Activated naive CD4-positive, alpha-beta T cell treated with anti-CD3 and anti-CD28 coated beads, Interleukin-2, amount 10 ng/mL, durations not matched to agents 7 days and 5 days (primary cell): ENCODE measurements at regions not wholly inside any gene's neighbourhood (a gene's known extent, or its start where the extent isn't known, plus 50 kb on each side); places are given as distances from the start of the nearest gene placed in this dataset.
"Not testable (repeated sequence)": the region's sequence is repeated elsewhere in the genome, so short reads cannot be mapped to it uniquely, and the experiment has no call there.

ENCODE experiments used
- CTCF ChIA-PET: fragments of 350-600 bp; sonication (Branson Sonifier 250); formaldehyde crosslinking; loops from one replicate; lab custom pipeline; 2021; ENCODE audit warnings: antibody characterized with exemption; lab: Charles Lee
- DNase-seq: peaks from one replicate; pipeline ENCODE4 v3.0.0-alpha.2; 2020
- H3K27ac Mint-ChIP-seq: one replicate; pipeline ENCODE4 v1.8.0; 2021; ENCODE audit warnings: mild to moderate bottlenecking, moderate library complexity, mixed read lengths
- H3K27me3 Mint-ChIP-seq: one replicate; pipeline ENCODE4 v1.8.0; 2021; ENCODE audit warnings: mild to moderate bottlenecking, mixed read lengths
- H3K36me3 Mint-ChIP-seq: one replicate; pipeline ENCODE4 v1.8.0; 2021; ENCODE audit warnings: mixed read lengths
- H3K4me1 Mint-ChIP-seq: one replicate; pipeline ENCODE4 v1.8.0; 2021; ENCODE audit warnings: mixed read lengths
- H3K4me3 Mint-ChIP-seq: one replicate; pipeline ENCODE4 v1.8.0; 2021; ENCODE audit warnings: mild to moderate bottlenecking, moderate library complexity, mixed read lengths
- H3K9me3 Mint-ChIP-seq: one replicate; pipeline ENCODE4 v1.8.0; 2021; ENCODE audit warnings: mixed read lengths

- no peaks in the 10 kb centered on the region for H3K9me3 Mint-ChIP-seq
- H3K36me3 Mint-ChIP-seq, result no peaks in the 10 kb centered on the region
- H3K4me3 Mint-ChIP-seq, result no peak overlapping the region
- no peak overlapping the region for H3K27ac Mint-ChIP-seq
- peaks cover 4% of the 10 kb centered on the region for H3K27me3 Mint-ChIP-seq
- DNase-seq, result no peak
- CTCF ChIA-PET, result no interaction called here
- no peaks in the 10 kb centered on the region for H3K4me1 Mint-ChIP-seq
Observed at GRCh38 chr3:156037356-156037755, 83.0 kb upstream of the KCNAB1 start.

DNA sequence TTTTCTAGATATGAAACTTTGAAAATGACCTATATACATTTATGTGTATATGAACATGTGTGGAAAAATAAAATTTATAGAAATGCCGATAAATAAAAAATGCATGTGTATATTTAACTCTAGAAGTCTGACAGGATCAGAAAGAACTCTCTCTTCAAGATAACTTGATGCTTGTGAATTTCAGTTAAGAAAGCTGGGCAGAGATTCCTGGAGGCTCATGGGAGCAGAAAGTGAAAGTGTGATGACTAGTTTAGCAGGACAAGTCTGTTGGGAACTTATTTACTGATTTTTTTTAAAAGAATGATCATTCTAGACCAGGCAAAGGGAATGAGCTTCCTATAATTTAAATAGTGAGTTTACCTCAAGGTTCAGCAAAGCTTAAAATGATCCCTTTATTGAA is 81.5 kb upstream of the KCNAB1 start:
- Mint-ChIP-seq H3K9me3 (no peaks in the 10 kb centered on the region), H3K27me3 (peaks cover 7% of the 10 kb centered on the region), H3K4me1 (no peaks in the 10 kb centered on the region), H3K36me3 (no peaks in the 10 kb centered on the region), H3K27ac (no peak overlapping the region), H3K4me3 (no peak overlapping the region)
- DNase-seq, result no peak
- CTCF ChIA-PET, result no interaction called here

GRCh38 chr3:156040041-156040440 is 80.3 kb upstream of the KCNAB1 start:
- no peak overlapping the region for H3K27ac Mint-ChIP-seq
- no peak overlapping the region for H3K4me3 Mint-ChIP-seq

DNA sequence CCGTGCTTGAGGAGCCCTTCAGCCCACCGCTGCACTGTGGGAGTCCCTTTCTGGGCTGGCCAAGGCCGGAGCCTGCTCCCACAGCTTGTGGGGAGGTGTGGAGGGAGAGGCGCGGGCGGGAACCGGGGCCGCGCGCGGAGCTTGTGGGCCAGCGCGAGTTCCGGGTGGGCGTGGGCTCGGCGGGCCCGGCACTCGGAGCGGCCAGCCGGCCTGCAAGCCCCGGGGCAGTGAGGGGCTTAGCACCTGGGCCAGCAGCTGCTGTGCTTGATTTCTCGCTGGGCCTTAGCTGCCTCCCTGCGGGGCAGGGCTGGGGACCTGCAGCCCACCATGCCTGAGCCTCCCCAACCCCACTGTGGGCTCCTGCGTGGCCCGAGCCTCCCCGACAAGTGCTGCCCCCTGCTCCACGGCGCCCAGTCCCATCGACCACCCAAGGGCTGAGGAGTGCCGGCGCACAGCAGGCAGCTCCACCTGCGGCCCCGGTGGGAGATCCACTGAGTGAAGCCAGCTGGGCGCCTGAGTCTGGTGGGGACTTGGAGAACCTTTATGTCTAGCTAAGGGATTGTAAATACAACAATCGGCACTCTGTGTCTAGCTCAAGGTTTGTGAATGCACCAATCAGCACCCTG is 79.0 kb upstream of the KCNAB1 start:
- not testable (repeated sequence) for H3K36me3 Mint-ChIP-seq, DNase-seq

More at GRCh38 chr3:156040041-156040440, 80.3 kb upstream of the KCNAB1 start:
- Mint-ChIP-seq H3K36me3 (no peaks in the 10 kb centered on the region), H3K4me1 (no peaks in the 10 kb centered on the region), H3K9me3 (no peaks in the 10 kb centered on the region), H3K27me3 (peaks cover 18% of the 10 kb centered on the region)
- DNase-seq, result no peak
- CTCF ChIA-PET, result no interaction called here

GRCh38 chr3:156041856-156042255 is 78.5 kb upstream of the KCNAB1 start:
- not testable (repeated sequence) for H3K36me3 Mint-ChIP-seq, H3K4me1 Mint-ChIP-seq, H3K27ac Mint-ChIP-seq, H3K4me3 Mint-ChIP-seq, H3K9me3 Mint-ChIP-seq, DNase-seq
- H3K27me3 Mint-ChIP-seq, result peaks cover 16% of the 10 kb centered on the region
- CTCF ChIA-PET, result interaction anchor here (1.3 kb wide), 1 partner anchor 489 kb away, joined by 3 read pairs; no protein-coding TSS in a partner anchor

More for the DNA sequence above, 79.0 kb upstream of the KCNAB1 start:
- H3K9me3 Mint-ChIP-seq, H3K4me3 Mint-ChIP-seq, H3K27ac Mint-ChIP-seq, CTCF ChIA-PET, H3K4me1 Mint-ChIP-seq: not testable (repeated sequence)
- H3K27me3 Mint-ChIP-seq, result peaks cover 19% of the 10 kb centered on the region

DNA sequence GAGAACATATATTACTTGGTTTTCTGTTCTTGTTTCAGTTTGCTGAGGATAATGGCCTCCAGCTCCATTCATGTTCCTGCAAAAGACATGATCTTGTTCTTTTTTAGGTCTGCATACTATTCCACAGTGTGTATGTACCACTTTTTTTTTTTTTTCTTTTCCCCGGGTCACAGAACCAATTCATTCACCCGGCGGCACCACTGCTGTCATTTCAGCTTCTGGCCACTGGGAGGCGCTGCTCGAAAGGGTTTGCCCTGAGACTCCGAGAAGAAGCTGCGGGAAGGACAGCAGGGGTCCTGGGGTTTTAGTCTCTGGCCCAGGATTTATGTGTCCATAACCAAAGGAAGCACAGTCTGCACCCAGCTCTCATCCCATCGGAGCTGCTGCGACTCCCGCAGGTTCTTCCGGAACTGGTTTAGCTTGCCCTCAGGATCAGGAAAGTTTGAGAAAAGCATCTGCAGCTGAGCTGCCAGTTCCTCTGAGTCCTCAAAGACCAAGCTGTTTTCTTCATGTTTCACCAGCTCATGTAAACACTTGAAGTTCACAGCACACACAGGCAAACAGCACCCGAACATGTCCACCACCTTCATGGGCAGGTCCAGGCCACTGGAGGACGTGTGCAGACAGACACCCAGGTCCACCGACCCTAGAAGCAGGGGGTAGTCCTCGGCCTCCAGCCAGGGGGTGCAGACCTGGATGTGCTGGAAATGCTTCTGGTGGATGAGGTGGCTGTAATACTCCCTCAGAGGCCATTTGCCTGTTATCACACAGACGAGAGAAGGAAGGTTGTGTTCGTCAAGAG is 76.3 kb upstream of the KCNAB1 start:
- H3K4me1 Mint-ChIP-seq, H3K9me3 Mint-ChIP-seq, H3K4me3 Mint-ChIP-seq, H3K36me3 Mint-ChIP-seq: not testable (repeated sequence)
- Mint-ChIP-seq H3K27ac (peak overlapping the region; percentile 63), H3K27me3 (peaks cover 16% of the 10 kb centered on the region)
- CTCF ChIA-PET, result interaction anchor here (0.7 to 3.3 kb wide), 11 partner anchors 8 to 1094 kb away, joined by 3 to 14 read pairs (median 5); no protein-coding TSS in a partner anchor
- DNase-seq, result peak; percentile 67

DNA sequence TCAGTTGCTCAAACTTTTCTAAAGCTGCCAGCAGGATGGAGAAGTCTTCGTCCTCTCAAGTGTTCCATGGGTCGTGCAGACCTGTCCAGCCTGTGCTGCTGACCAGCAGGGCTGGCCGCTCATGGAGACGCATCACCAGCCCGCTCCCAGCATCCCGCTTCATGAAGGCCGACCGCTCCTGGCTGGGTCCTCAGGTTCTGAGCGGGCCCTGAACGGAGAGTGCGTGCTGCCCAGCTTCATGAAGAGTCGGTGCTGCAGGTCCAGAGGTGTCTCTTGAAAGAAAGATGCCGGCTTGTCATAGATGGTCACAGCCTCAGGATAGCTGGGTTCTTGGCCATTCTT is 75.8 kb upstream of the KCNAB1 start:
- no peak for DNase-seq
- no peak overlapping the region for H3K27ac Mint-ChIP-seq
- CTCF ChIA-PET, result interaction anchor here (0.8 to 3.3 kb wide), 8 partner anchors 8 to 1093 kb away, joined by 3 to 14 read pairs (median 5); no protein-coding TSS in a partner anchor
- H3K27me3 Mint-ChIP-seq, result peaks cover 16% of the 10 kb centered on the region
- H3K36me3 Mint-ChIP-seq, result no peaks in the 10 kb centered on the region
- no peak overlapping the region for H3K4me3 Mint-ChIP-seq
- no peaks in the 10 kb centered on the region for H3K9me3 Mint-ChIP-seq
- H3K4me1 Mint-ChIP-seq, result no peaks in the 10 kb centered on the region

DNA sequence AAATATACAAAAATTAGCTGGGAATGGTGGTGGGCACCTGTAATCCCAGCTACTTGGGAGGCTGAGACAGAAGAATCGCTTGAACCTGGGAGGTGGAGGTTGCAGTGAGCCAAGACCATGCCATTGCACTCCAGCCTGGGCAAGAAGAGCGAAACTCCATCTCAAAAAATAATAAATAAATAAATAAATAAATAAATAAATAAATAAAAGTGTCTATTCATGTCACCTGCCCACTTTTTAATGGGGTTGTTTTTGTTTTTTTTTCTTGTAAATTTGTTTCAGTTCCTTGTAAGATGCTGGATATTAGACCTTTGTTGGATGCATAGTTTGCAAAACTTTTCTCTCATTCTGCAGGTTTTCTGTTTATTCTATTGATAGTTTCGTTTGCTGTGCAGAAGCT is 71.9 kb upstream of the KCNAB1 start:
- CTCF ChIA-PET, DNase-seq, H3K9me3 Mint-ChIP-seq, H3K27ac Mint-ChIP-seq, H3K4me1 Mint-ChIP-seq, H3K36me3 Mint-ChIP-seq, H3K4me3 Mint-ChIP-seq: not testable (repeated sequence)
- H3K27me3 Mint-ChIP-seq, result peaks cover 16% of the 10 kb centered on the region

GRCh38 chr3:156050918-156051317 is 69.5 kb upstream of the KCNAB1 start:
- CTCF ChIA-PET, result no interaction called here
- no peak overlapping the region for H3K27ac Mint-ChIP-seq
- no peaks in the 10 kb centered on the region for H3K4me1 Mint-ChIP-seq
- no peak for DNase-seq
- no peaks in the 10 kb centered on the region for H3K27me3 Mint-ChIP-seq
- H3K9me3 Mint-ChIP-seq, result peaks cover 3% of the 10 kb centered on the region
- no peaks in the 10 kb centered on the region for H3K36me3 Mint-ChIP-seq
- no peak overlapping the region for H3K4me3 Mint-ChIP-seq

DNA sequence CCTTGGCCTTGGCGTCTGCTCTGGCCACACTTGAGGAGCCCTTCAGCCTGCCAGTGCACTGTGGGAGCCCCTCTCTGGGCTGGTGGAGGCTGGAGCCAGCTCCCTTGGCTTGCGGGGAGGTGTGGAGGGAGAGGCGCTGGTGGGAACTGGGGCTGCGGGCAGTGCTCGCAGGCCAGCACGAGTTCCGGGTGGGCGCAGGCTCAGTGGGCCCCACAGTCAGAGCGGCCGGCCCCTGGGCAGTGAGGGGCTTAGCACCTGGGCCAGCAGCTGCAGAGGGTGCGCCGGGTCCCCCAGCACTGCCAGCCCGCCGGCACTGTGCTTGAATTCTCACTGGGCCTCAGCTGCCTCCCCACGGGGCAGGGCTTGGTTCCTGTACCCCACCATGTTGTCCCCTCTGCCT is 68.7 kb upstream of the KCNAB1 start:
- Mint-ChIP-seq H3K9me3 (peaks cover 3% of the 10 kb centered on the region), H3K4me3 (no peak overlapping the region), H3K27me3 (no peaks in the 10 kb centered on the region), H3K36me3 (no peaks in the 10 kb centered on the region), H3K27ac (no peak overlapping the region), H3K4me1 (no peaks in the 10 kb centered on the region)
- CTCF ChIA-PET, result no interaction called here
- no peak for DNase-seq

DNA sequence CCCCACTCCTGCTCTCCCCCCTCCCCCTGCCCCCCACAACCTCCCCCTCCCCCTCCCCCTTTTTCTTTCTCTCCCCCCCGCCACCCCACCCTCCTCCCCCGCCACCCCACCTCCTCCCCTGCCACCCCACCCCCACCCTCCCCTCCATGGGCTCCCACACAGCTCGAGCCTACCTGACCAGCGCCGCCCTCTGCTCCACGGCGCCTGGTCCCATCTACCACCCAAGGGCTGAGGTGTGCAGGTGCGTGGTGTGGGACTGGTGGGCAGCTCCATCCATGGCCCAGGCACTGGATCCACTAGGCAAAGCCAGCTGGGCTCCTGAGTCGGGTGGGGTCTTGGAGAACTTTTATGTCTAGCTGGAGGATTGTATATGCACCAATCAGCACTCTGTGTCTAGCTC is 68.3 kb upstream of the KCNAB1 start:
- DNase-seq, result no peak

GRCh38 chr3:156059950-156060501 is 60.4 kb upstream of the KCNAB1 start:
- H3K27ac Mint-ChIP-seq, result no peak overlapping the region
- H3K4me3 Mint-ChIP-seq, result no peak overlapping the region
- H3K9me3 Mint-ChIP-seq, result no peaks in the 10 kb centered on the region
- H3K27me3 Mint-ChIP-seq, result peaks cover 14% of the 10 kb centered on the region
- H3K4me1 Mint-ChIP-seq, result no peaks in the 10 kb centered on the region
- CTCF ChIA-PET, result interaction anchor here (1.9 kb wide), 1 partner anchor 16 kb away, joined by 5 read pairs; no protein-coding TSS in a partner anchor
- no peak for DNase-seq
- H3K36me3 Mint-ChIP-seq, result no peaks in the 10 kb centered on the region

More for the DNA sequence above, 68.3 kb upstream of the KCNAB1 start:
- H3K9me3 Mint-ChIP-seq, result peaks cover 3% of the 10 kb centered on the region
- H3K36me3 Mint-ChIP-seq, result no peaks in the 10 kb centered on the region
- H3K27me3 Mint-ChIP-seq, result peaks cover 1% of the 10 kb centered on the region
- CTCF ChIA-PET, result no interaction called here
- H3K4me1 Mint-ChIP-seq, result no peaks in the 10 kb centered on the region
- H3K27ac Mint-ChIP-seq, result no peak overlapping the region
- no peak overlapping the region for H3K4me3 Mint-ChIP-seq

DNA sequence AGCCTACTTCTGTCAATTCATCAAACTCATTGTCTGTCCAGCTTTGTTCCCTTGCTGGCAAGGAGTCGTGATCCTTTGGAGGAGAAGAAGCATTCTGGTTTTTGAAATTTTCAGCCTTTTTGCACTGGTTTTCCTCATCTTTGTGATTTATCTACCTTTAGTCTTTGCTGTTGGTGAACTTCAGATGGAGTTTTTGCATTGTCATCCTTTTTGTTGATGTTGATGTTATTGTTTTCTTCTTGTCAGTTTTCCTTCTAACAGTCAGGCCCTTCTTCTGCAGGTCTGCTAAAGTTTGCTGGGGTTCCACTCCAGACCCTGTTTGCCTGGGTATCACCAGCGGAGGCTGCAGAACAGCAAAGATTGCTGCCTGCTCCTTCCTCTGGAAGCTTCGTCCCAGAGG is 52.2 kb upstream of the KCNAB1 start:
- H3K9me3 Mint-ChIP-seq, CTCF ChIA-PET, H3K27ac Mint-ChIP-seq, H3K36me3 Mint-ChIP-seq, H3K27me3 Mint-ChIP-seq, DNase-seq, H3K4me1 Mint-ChIP-seq, H3K4me3 Mint-ChIP-seq: not testable (repeated sequence)

- peaks cover 8% of the 10 kb centered on the region for H3K27me3 Mint-ChIP-seq
- H3K9me3 Mint-ChIP-seq, result no peaks in the 10 kb centered on the region
- no peak overlapping the region for H3K4me3 Mint-ChIP-seq
- no peaks in the 10 kb centered on the region for H3K36me3 Mint-ChIP-seq
- no peak overlapping the region for H3K27ac Mint-ChIP-seq
- DNase-seq, result no peak
- CTCF ChIA-PET, result no interaction called here
- no peaks in the 10 kb centered on the region for H3K4me1 Mint-ChIP-seq
Observed at GRCh38 chr3:156070028-156070427, 50.4 kb upstream of the KCNAB1 start.
